Endodermal cell (in vitro differentiated cells): ENCODE measurements at regions not wholly inside any gene's neighbourhood (a gene's known extent, or its start where the extent isn't known, plus 50 kb on each side); places are given as distances from the start of the nearest gene placed in this dataset.

ENCODE experiments used
- DNase-seq: peaks from one replicate; pipeline ENCODE4 v3.0.0-alpha.2; 2017
- H3K27ac ChIP-seq: 2 replicates; pipeline ENCODE4 v1.5.1; 2013; ENCODE audit warnings: mild to moderate bottlenecking, low read depth, low read length, moderate library complexity
- H3K27me3 ChIP-seq: 2 replicates; pipeline ENCODE4 v1.6.1; 2013; ENCODE audit warnings: mild to moderate bottlenecking, low read length, moderate library complexity; ENCODE audit not compliant: insufficient read depth, control insufficient read depth, poor library complexity, severe bottlenecking
- H3K36me3 ChIP-seq: 2 replicates; pipeline ENCODE4 v1.7.0; 2013; ENCODE audit warnings: mild to moderate bottlenecking, low read length, moderate library complexity; ENCODE audit not compliant: control insufficient read depth, insufficient read depth
- H3K4me1 ChIP-seq: one replicate; pipeline ENCODE4 v1.7.0; 2013; ENCODE audit warnings: low read length; ENCODE audit not compliant: control insufficient read depth, insufficient read depth
- H3K4me3 ChIP-seq: 2 replicates; pipeline ENCODE4 v1.5.1; 2013; ENCODE audit warnings: mild to moderate bottlenecking, low read length, moderate library complexity
- H3K9ac ChIP-seq: 2 replicates; pipeline ENCODE4 v1.6.1; 2013; ENCODE audit warnings: mild to moderate bottlenecking, low read length, moderate library complexity; ENCODE audit not compliant: poor library complexity, severe bottlenecking; ENCODE audit errors: extremely low read depth
- H3K9me3 ChIP-seq: 2 replicates; pipeline ENCODE4 v1.6.1; 2013; ENCODE audit warnings: mild to moderate bottlenecking, low read length, moderate library complexity; ENCODE audit not compliant: control insufficient read depth
- H3K27ac Mint-ChIP-seq: 2 replicates; pipeline ENCODE4 v1.8.0; 2020; ENCODE audit warnings: mixed read lengths
- H3K27me3 Mint-ChIP-seq: 2 replicates; pipeline ENCODE4 v1.8.0; 2021; ENCODE audit warnings: mild to moderate bottlenecking, mixed read lengths; ENCODE audit not compliant: insufficient read depth
- H3K36me3 Mint-ChIP-seq: 2 replicates; pipeline ENCODE4 v1.8.0; 2020; ENCODE audit warnings: low read depth, mixed read lengths
- H3K4me1 Mint-ChIP-seq: 2 replicates; pipeline ENCODE4 v1.8.0; 2020; ENCODE audit warnings: mixed read lengths
- H3K4me3 Mint-ChIP-seq: 2 replicates; pipeline ENCODE4 v1.8.0; 2020; ENCODE audit warnings: mild to moderate bottlenecking, moderate library complexity, mixed read lengths
- H3K9me3 Mint-ChIP-seq: 2 replicates; pipeline ENCODE4 v1.8.0; 2020; ENCODE audit warnings: mild to moderate bottlenecking, mixed read lengths
- WGBS, 2 experiments: methylation state at CpG; one replicate each; pipeline versions ENCODE4 v1.1.5 to v1.1.7; 2013; ENCODE audit warnings: missing lambda C conversion rate in 2 of 2, mixed read lengths in 1 of 2; ENCODE audit not compliant: insufficient coverage in 1 of 2, insufficient read length in 1 of 2; 5-methylcytosine and 5-hydroxymethylcytosine counted together
- TF ChIP-seq, protein P1 (sequence below): fragments of 200-600 bp; sonication (generic); conservative IDR thresholded peaks from 2 replicates; pipeline ENCODE4 v1.5.0; 2021; ENCODE audit warnings: antibody characterized with exemption, mild to moderate bottlenecking

DNA sequence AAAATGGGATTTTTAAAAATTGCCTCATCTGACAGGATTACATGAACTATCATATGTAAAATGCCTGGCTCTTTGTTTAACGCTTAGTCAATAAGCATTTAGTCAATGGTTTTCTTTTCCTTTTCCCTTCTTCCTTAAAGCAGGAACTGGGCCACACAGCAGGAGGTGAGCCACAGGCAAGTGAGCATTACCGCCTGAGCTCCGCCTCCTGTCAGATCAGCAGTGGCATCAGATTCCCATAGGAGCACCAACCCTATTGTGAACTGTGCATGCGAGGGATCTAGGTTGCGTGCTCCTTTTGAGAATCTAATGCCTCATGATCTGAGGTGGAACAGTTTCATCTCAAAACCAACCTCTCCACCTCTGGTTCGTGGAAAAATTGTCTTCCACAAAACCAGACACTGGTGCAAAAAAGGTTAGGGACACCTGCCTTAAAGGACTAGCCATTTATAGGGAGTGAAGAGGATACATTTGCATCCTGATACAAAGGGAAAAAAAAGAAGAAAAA is 306.1 kb downstream of the FBXW7 start:
- Histone ChIP-seq H3K36me3 (no peaks in the 10 kb centered on the region), H3K27me3 (peaks cover 24% of the 10 kb centered on the region), H3K9ac (no peak overlapping the region), H3K4me3 (no peak overlapping the region), H3K27ac (no peak overlapping the region), H3K4me1 (no peaks in the 10 kb centered on the region), H3K9me3 (no peaks in the 10 kb centered on the region)
- H3K27ac Mint-ChIP-seq, result no peak overlapping the region
- H3K36me3 Mint-ChIP-seq, result no peaks in the 10 kb centered on the region
- H3K9me3 Mint-ChIP-seq, result peaks cover 8% of the 10 kb centered on the region
- no peak for DNase-seq
- H3K4me3 Mint-ChIP-seq, result no peak overlapping the region
- TF ChIP-seq, protein P1, sequence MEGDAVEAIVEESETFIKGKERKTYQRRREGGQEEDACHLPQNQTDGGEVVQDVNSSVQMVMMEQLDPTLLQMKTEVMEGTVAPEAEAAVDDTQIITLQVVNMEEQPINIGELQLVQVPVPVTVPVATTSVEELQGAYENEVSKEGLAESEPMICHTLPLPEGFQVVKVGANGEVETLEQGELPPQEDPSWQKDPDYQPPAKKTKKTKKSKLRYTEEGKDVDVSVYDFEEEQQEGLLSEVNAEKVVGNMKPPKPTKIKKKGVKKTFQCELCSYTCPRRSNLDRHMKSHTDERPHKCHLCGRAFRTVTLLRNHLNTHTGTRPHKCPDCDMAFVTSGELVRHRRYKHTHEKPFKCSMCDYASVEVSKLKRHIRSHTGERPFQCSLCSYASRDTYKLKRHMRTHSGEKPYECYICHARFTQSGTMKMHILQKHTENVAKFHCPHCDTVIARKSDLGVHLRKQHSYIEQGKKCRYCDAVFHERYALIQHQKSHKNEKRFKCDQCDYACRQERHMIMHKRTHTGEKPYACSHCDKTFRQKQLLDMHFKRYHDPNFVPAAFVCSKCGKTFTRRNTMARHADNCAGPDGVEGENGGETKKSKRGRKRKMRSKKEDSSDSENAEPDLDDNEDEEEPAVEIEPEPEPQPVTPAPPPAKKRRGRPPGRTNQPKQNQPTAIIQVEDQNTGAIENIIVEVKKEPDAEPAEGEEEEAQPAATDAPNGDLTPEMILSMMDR, result no peak
- peaks cover 9% of the 10 kb centered on the region for H3K27me3 Mint-ChIP-seq
- WGBS, 2 experiments, result 78 to 84% methylated on average over 3 to 6 of the region's 6 CpGs
- H3K4me1 Mint-ChIP-seq, result peaks cover 14% of the 10 kb centered on the region

DNA sequence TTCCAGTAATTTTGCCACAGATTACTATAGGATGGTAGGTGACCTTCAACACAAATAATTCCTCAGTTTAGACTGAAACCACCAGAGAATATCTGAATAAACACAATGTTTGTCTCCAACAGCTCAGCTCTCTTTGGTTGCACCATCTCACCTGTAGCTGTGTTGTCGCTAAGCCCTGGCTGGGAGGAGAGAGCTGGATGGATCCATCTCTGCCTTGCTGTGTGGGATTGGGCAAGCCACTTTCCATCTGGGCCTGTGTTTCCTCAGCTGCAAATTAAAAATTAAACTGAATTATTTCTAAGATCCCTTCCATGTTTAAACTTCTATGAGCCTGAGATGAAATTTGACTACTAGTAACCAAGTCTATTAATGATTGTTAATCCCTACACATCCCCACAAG is 310.2 kb downstream of the FBXW7 start:
- no peak overlapping the region for H3K4me3 Mint-ChIP-seq
- peaks cover 19% of the 10 kb centered on the region for H3K27me3 Mint-ChIP-seq
- Histone ChIP-seq H3K36me3 (no peaks in the 10 kb centered on the region), H3K9me3 (no peaks in the 10 kb centered on the region), H3K27me3 (peaks cover 36% of the 10 kb centered on the region), H3K9ac (no peak overlapping the region), H3K4me3 (no peak overlapping the region), H3K4me1 (peaks cover 10% of the 10 kb centered on the region), H3K27ac (no peak overlapping the region)
- H3K36me3 Mint-ChIP-seq, result no peaks in the 10 kb centered on the region
- TF ChIP-seq, protein P1, result no peak
- peaks cover 36% of the 10 kb centered on the region for H3K4me1 Mint-ChIP-seq
- 100% methylated on average over 1 of the region's 1 CpG for WGBS, 2 experiments
- H3K27ac Mint-ChIP-seq, result no peak overlapping the region
- H3K9me3 Mint-ChIP-seq, result peaks cover 8% of the 10 kb centered on the region
- no peak for DNase-seq

DNA sequence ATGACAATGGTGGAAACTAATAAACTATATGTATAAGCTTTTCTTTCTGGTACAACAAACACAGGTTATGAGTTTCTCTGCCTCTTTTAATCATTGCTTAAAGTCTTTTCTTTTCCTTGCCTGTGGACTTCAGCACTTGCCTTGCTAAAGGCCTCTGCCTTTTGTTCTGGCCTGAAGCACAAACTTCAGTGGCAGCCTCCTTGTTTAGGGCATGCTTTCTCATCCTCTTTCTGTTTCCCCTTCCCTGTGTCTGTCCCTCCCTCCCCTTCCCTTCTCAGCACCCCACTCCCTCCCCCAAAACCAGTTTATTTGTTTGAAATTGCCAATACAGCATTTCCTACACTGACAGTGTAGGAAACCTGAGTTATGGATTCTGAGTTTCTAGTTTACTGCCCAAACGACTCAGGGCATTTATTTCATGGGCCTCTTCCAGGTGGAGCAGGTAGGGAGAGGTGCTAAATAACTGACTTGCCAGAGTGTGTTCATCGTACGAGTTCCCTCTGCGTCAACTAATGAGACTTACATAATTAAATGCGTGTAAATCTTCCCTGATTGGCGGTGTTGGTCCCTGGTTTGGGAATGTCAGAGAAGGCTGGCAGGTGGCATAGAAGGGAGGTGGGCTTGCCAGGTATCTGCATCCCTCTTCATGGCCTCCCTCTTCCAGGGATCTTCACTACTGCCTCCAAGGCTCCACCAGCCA is 311.0 kb downstream of the FBXW7 start:
- H3K4me1 Mint-ChIP-seq, result peaks cover 38% of the 10 kb centered on the region

More for the DNA sequence above, 311.0 kb downstream of the FBXW7 start:
- H3K4me1 ChIP-seq, result peaks cover 10% of the 10 kb centered on the region
- no peak overlapping the region for H3K27ac Mint-ChIP-seq
- H3K27me3 ChIP-seq, result peaks cover 36% of the 10 kb centered on the region
- no peak for DNase-seq
- 92 to 97% methylated on average over 5 to 6 of the region's 6 CpGs for WGBS, 2 experiments
- H3K27me3 Mint-ChIP-seq, result peaks cover 19% of the 10 kb centered on the region
- no peak overlapping the region for H3K4me3 ChIP-seq
- H3K4me3 Mint-ChIP-seq, result no peak overlapping the region
- no peaks in the 10 kb centered on the region for H3K9me3 ChIP-seq
- no peaks in the 10 kb centered on the region for H3K36me3 ChIP-seq
- H3K9me3 Mint-ChIP-seq, result peaks cover 2% of the 10 kb centered on the region
- no peak overlapping the region for H3K9ac ChIP-seq
- no peak overlapping the region for H3K27ac ChIP-seq
- TF ChIP-seq, protein P1, result no peak
- H3K36me3 Mint-ChIP-seq, result no peaks in the 10 kb centered on the region
